GM20431 (cell line): ENCODE measurements at regions not wholly inside any gene's neighbourhood (a gene's known extent, or its start where the extent isn't known, plus 50 kb on each side); places are given as distances from the start of the nearest gene placed in this dataset.

ENCODE experiments used
- in situ Hi-C: fragments of 300-500 bp; cut with MseI, MboI; formaldehyde crosslinking; loops from one replicate; pipeline ENCODE4 v1.15.0; 2020; ENCODE audit warnings: low sequenced_read_pairs; ENCODE audit not compliant: unreplicated experiment

GRCh38 chr4:180866933-180867643, 1376.1 kb upstream of the TENM3 start:
- in situ Hi-C loops, result no loop called here

GRCh38 chr4:180870623-180871022, 1372.6 kb upstream of the TENM3 start:
- in situ Hi-C loops, result no loop called here

GRCh38 chr4:180898305-180898704, 1344.9 kb upstream of the TENM3 start:
- in situ Hi-C loops, result no loop called here

GRCh38 chr4:180900781-180901180, 1342.4 kb upstream of the TENM3 start:
- in situ Hi-C loops, result no loop called here

GRCh38 chr4:180909279-180909678, 1333.9 kb upstream of the TENM3 start:
- in situ Hi-C loops, result no loop called here

GRCh38 chr4:180913750-180914149, 1329.5 kb upstream of the TENM3 start:
- in situ Hi-C loops, result no loop called here

- in situ Hi-C loops, result no loop called here
Measured at GRCh38 chr4:180923486-180923885, 1319.7 kb upstream of the TENM3 start.

GRCh38 chr4:180925805-180926204, 1317.4 kb upstream of the TENM3 start:
- in situ Hi-C loops, result no loop called here

- in situ Hi-C loops, result no loop called here
Measured at GRCh38 chr4:180926277-180926676, 1316.9 kb upstream of the TENM3 start.

- in situ Hi-C loops, result no loop called here
Measured at GRCh38 chr4:180932370-180933001, 1310.7 kb upstream of the TENM3 start.

GRCh38 chr4:180937083-180937482, 1306.1 kb upstream of the TENM3 start:
- in situ Hi-C loops, result no loop called here

- in situ Hi-C loops, result no loop called here
Measured at GRCh38 chr4:180940680-180941079, 1302.5 kb upstream of the TENM3 start.

- in situ Hi-C loops, result no loop called here
Measured at GRCh38 chr4:180942367-180942916, 1300.8 kb upstream of the TENM3 start.

GRCh38 chr4:180946188-180946587, 1297.0 kb upstream of the TENM3 start:
- in situ Hi-C loops, result no loop called here

- in situ Hi-C loops, result no loop called here
Measured at GRCh38 chr4:180947425-180947824, 1295.8 kb upstream of the TENM3 start.

GRCh38 chr4:180949424-180950213, 1293.6 kb upstream of the TENM3 start:
- in situ Hi-C loops, result no loop called here

GRCh38 chr4:180950377-180950776, 1292.8 kb upstream of the TENM3 start:
- in situ Hi-C loops, result no loop called here

GRCh38 chr4:180951312-180951711, 1291.9 kb upstream of the TENM3 start:
- in situ Hi-C loops, result no loop called here

- in situ Hi-C loops, result no loop called here
Measured at GRCh38 chr4:180953572-180953971, 1289.6 kb upstream of the TENM3 start.

GRCh38 chr4:180960743-180961401, 1282.3 kb upstream of the TENM3 start:
- in situ Hi-C loops, result no loop called here
